Stromal cell of bone marrow (primary cell): ENCODE measurements at regions not wholly inside any gene's neighbourhood (a gene's known extent, or its start where the extent isn't known, plus 50 kb on each side); places are given as distances from the start of the nearest gene placed in this dataset.
A peak's percentile ranks its signal among the peaks of the same experiment; 100 is the strongest.
"Not testable (repeated sequence)": the region's sequence is repeated elsewhere in the genome, so short reads cannot be mapped to it uniquely, and the experiment has no call there.

Source experiments
- DNase-seq: peaks from one replicate; pipeline ENCODE4 v3.0.0-alpha.2; 2012; ENCODE audit warnings: low read depth

DNA sequence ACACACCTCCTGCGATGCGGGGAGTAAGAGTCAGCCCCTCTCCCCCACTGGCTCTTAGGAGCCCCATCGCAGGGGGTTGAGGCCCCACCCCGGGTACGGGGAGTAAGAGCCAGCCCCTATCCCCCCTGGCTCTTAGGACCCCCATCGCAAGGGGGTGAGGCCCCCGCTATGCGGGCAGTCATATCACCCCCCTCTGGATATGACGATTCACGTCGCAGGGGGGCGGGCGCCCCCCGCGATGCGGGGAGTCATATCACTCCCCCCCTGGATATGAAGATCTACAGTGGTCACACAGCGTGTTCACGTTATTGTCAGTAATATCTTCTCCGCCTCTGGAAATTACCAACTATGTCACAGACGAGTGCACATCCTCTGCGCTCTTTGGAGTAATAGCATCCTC is 61.1 kb downstream of the DEFB131A start:
- DNase-seq: not testable (repeated sequence)

DNA sequence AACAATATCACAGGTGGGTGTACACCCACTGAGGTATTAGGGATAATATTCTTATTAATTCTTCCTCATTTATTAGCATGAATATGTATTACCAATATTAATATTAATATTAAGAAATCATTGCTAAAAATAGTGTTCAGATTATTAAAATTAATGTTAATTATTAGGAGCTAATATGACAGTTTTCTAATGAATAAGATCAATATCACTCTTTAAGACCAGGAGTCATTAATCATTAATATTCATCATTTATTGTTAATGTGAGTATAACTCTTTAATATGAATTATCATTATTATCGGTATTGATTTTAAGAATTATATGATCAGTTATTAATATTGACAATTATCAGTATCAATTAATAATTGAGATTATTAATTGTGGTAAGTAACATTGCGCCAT is 62.5 kb downstream of the DEFB131A start:
- DNase-seq: not testable (repeated sequence)

GRCh38 chr4:9512941-9513340 is 68.7 kb downstream of the DEFB131A start:
- DNase-seq: not testable (repeated sequence)

DNA sequence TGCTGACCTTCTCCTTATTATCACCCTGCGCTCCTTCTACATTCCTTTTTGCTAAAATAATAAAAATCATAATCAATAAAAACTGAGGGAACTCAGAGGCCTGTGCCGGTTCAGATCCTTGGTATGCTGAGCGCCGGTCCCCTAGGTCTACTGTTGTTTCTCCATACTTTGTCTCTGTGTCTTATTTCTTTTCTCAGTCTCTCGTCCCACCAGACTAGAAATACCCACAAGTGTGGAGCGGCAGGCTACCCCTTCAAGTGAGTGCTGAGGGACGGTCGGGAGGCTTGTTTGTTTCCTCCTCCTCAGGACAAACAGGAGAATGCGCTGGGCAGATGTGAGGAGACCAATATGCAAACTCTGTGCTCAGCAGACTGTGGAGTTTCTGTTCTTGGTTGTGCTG is 75.4 kb downstream of the DEFB131A start:
- DNase-seq: not testable (repeated sequence)

- DNase-seq: not testable (repeated sequence)
Observed at GRCh38 chr4:9522903-9523302, 78.7 kb downstream of the DEFB131A start.

- not testable (repeated sequence) for DNase-seq
Observed at GRCh38 chr4:9524406-9524805, 80.2 kb downstream of the DEFB131A start.

- peak; percentile 23 for DNase-seq
Observed at GRCh38 chr4:9532134-9532862, 88.1 kb downstream of the DEFB131A start.

DNA sequence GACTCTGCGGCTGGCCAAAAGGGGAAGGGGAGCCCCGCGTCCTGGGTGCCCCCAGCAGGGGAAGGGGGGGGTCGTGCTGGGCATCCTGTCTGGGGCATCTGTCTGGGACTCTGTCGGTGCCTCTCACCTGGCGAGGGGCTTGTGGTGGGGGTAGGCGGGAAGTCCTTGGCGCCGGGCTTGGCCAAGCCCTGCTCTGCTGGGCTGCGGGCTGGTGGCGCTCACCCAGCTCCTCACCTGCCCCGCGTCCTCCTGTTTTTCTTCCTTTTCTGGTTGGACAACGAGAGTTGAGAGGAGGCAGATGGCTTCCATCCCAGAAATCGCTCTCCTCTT is 88.6 kb downstream of the DEFB131A start:
- not testable (repeated sequence) for DNase-seq

- DNase-seq: not testable (repeated sequence)
Observed at GRCh38 chr4:9537101-9537500, 92.9 kb downstream of the DEFB131A start.

GRCh38 chr4:9539939-9540520 is 95.8 kb downstream of the DEFB131A start:
- DNase-seq: not testable (repeated sequence)

DNA sequence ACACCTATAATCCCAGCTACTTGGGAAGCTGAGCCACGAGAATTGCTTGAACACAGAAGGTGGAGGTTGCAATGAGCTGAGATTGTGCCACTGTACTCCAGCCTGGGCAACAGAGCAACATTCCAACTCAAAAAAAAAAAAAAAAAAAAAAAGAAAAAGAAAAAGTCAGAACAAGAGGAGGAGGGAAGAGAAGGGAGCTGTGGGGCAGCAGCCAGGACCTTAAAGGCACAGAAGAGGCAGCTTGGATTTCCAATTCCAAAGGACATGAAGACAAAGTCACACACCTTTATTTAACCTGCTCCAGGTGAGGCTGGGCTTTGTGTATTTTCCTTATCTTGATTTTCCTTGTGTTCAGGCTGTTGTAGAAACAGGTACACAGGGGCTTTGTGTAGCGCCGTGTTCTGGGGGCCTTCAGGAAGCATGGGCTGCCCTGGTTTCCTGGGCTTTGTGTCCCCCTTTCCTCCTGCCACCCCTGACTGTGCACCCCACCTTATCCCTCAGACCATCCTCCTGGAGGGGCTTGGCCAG is 97.2 kb downstream of the DEFB131A start:
- not testable (repeated sequence) for DNase-seq

GRCh38 chr4:9544851-9545250 is 100.6 kb downstream of the DEFB131A start:
- DNase-seq: not testable (repeated sequence)

- not testable (repeated sequence) for DNase-seq
Observed at GRCh38 chr4:9547470-9547869, 103.3 kb downstream of the DEFB131A start.

DNA sequence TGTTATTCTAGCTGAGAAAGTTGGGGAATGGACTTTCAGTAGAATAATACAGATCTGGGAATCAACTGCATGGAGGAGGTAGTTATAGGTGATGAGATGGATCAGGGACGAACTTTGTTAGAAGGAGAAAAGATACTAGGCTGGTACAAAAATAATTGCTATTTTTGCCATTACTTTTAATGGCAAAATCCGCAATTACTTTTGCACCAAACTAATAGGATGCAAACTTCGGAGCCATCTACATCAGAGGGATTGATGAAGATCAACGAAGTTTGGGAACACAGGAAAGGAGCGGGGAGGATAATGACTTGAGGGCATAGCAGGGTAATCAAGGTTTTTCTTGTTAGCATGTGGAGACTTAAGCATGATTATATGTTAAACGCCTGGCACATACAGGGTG is 111.9 kb downstream of the DEFB131A start:
- not testable (repeated sequence) for DNase-seq

- not testable (repeated sequence) for DNase-seq
Observed at GRCh38 chr4:9577869-9578268, 133.7 kb downstream of the DEFB131A start.

- not testable (repeated sequence) for DNase-seq
Observed at GRCh38 chr4:9582880-9583279, 138.7 kb downstream of the DEFB131A start.

- no peak for DNase-seq
Observed at GRCh38 chr4:9592010-9592409, 147.8 kb downstream of the DEFB131A start.

DNA sequence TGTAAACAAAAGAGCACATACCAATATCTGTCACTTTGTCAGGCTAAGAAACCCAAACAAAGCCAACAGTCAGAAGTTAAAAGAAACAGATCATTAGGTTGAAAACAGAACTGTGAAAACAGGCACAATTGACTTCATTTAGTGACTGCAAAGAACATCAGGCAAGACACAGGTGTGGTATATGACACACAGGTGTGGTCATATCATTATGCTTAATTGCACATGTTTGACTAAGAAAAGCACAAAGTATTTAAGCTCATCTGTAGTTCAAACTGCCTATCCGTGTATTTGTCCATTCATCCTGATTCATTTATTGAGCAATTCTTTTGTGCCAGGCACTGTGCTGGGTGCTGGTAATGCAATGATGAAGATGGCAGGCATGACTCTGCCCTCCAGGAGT is 150.7 kb downstream of the DEFB131A start:
- no peak for DNase-seq

- DNase-seq: not testable (repeated sequence)
Observed at GRCh38 chr4:9595531-9595930, 151.3 kb downstream of the DEFB131A start.

DNA sequence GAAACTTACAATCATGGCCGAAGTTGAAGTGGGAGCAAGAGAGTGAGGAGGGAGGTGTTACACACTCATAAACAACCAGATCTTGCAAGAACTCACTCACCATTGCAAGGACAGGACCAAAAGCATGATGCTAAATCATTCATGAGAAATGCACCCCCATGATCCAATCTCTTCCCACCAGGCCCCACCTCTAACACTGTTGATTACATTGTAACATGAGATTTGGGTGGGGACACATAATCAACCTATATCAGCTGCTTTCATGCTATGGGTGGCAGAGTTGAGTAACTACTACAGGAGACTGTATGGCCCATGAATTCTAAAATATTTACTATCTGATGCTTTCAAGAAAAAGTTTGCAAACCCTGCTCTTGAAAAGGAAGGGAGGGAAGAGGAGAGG is 155.1 kb downstream of the DEFB131A start:
- DNase-seq: no peak

DNA sequence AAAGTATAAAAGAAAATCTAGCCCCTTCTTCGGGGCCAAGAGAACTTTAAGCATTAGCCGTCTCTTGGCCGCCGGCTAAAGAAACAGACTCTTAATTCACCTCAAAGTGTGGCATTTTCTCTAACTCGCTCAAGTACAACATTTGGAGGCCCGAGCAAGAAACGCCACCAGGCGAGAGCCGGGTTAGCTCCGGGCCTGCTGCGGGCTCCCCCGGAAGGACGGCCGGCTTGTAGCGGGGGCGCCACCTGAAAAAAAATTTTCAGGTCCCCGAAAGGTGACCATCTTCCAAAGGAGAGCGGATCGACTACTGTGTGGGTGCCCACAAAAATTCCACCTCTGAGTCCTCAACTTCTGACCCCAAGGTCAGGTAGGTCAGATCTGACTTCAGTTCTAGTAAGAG is 156.0 kb downstream of the DEFB131A start:
- no peak for DNase-seq

GRCh38 chr4:9602389-9602914 is 158.2 kb downstream of the DEFB131A start:
- DNase-seq: no peak
